Sigmoid colon (tissue), 4 donors: ENCODE measurements at regions not wholly inside any gene's neighbourhood (a gene's known extent, or its start where the extent isn't known, plus 50 kb on each side); places are given as distances from the start of the nearest gene placed in this dataset.

ENCODE experiments used
- EP300 ChIP-seq, 4 donors: sonication (generic); formaldehyde crosslinking; IDR thresholded peaks; one replicate each; pipeline ENCODE4 v1.6.1; 2017; ENCODE audit warnings: antibody characterized with exemption in 4 of 4
- POLR2A ChIP-seq, 2 donors: fragments of 450-650 bp; IDR thresholded peaks; one replicate each; pipeline ENCODE4 v1.6.1; 2016; ENCODE audit warnings: antibody characterized with exemption in 2 of 2, mild to moderate bottlenecking in 2 of 2, moderate library complexity in 2 of 2
- POLR2AphosphoS5 ChIP-seq, 4 donors: sonication (generic); formaldehyde crosslinking; IDR thresholded peaks; one replicate each; pipeline ENCODE4 v1.6.1; 2017; ENCODE audit warnings: antibody characterized with exemption in 4 of 4
- TF ChIP-seq, protein P1 (sequence below), 4 experiments: fragments of 450-650 bp in 3 of 4; fragments of 200-600 bp in 1 of 4; IDR thresholded peaks; one replicate each; pipeline ENCODE4 v1.5.1; 2016 to 2019; ENCODE audit warnings: antibody characterized with exemption in 4 of 4, mild to moderate bottlenecking in 3 of 4, moderate library complexity in 2 of 4

DNA sequence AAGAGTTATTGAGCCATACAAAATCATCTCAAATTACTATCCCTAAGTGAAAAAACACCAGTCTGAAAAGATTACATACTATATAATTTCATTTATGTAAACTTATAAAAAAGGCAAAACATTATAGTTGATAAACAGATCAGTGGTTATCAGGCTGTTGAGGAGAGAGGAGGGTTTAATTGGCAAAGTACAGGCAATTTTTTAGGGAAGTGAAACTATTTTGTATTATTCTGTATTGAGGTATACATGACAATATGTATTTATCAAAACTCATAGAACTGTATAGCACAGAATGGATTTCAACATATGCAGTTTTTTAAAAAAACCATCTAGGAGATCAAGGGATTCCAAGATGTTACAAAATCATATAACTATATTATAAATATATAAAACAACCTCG, 403.7 kb downstream of the LTN1 start:
- TF ChIP-seq, protein P1, sequence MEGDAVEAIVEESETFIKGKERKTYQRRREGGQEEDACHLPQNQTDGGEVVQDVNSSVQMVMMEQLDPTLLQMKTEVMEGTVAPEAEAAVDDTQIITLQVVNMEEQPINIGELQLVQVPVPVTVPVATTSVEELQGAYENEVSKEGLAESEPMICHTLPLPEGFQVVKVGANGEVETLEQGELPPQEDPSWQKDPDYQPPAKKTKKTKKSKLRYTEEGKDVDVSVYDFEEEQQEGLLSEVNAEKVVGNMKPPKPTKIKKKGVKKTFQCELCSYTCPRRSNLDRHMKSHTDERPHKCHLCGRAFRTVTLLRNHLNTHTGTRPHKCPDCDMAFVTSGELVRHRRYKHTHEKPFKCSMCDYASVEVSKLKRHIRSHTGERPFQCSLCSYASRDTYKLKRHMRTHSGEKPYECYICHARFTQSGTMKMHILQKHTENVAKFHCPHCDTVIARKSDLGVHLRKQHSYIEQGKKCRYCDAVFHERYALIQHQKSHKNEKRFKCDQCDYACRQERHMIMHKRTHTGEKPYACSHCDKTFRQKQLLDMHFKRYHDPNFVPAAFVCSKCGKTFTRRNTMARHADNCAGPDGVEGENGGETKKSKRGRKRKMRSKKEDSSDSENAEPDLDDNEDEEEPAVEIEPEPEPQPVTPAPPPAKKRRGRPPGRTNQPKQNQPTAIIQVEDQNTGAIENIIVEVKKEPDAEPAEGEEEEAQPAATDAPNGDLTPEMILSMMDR (IDR thresholded peaks at IDR 0.05), result no peak
- no peak for TF ChIP-seq POLR2A (IDR thresholded peaks at IDR 0.05)
- TF ChIP-seq POLR2AphosphoS5 (IDR thresholded peaks at IDR 0.05), result no peak
- TF ChIP-seq EP300 (IDR thresholded peaks at IDR 0.05), result no peak
